RWPE1 (cell line): ENCODE measurements at regions not wholly inside any gene's neighbourhood (a gene's known extent, or its start where the extent isn't known, plus 50 kb on each side); places are given as distances from the start of the nearest gene placed in this dataset.

Source experiments
- CTCF ChIA-PET: fragments of 350-600 bp; sonication (Branson Sonifier 250); formaldehyde crosslinking; extraction: SDS; loops from one replicate; lab custom pipeline; 2021; lab: Yijun Ruan, JAX
- POLR2A ChIA-PET: fragments of 400-600 bp; formaldehyde crosslinking; extraction: SDS; loops from one replicate; lab custom pipeline; 2020; ENCODE audit warnings: antibody characterized with exemption; ENCODE audit not compliant: low non-redundant PET; lab: Yijun Ruan, JAX
- DNase-seq: peaks from one replicate; pipeline ENCODE4 v3.0.0; 2012; ENCODE audit warnings: low spot score
- H3K27ac ChIP-seq: fragments of 450-650 bp; 2 replicates; pipeline ENCODE4 v1.5.1; 2017
- CTCF ChIP-seq: fragments of 450-650 bp; conservative IDR thresholded peaks from 2 replicates; pipeline ENCODE4 v1.5.1; 2017; ENCODE audit warnings: low read depth, mild to moderate bottlenecking

GRCh38 chr2:19226386-19226785, 132.0 kb downstream of the OSR1 start:
- POLR2A ChIA-PET: no interaction called here
- no peak overlapping the region for H3K27ac ChIP-seq
- CTCF ChIA-PET: interaction anchor here (0.6 to 0.7 kb wide), 2 partner anchors 434 to 666 kb away, joined by 3 read pairs; partner anchors contain the start of gene RDH14
- DNase-seq: no peak
- TF ChIP-seq CTCF: no peak

- H3K27ac ChIP-seq: no peak overlapping the region
- no peak for TF ChIP-seq CTCF
- POLR2A ChIA-PET: no interaction called here
- no peak for DNase-seq
- CTCF ChIA-PET: interaction anchor here (0.7 kb wide), 1 partner anchor 435 kb away, joined by 3 read pairs; no protein-coding TSS in a partner anchor
Measured at GRCh38 chr2:19225931-19226330, 132.5 kb downstream of the OSR1 start.

GRCh38 chr2:19225126-19225525, 133.3 kb downstream of the OSR1 start:
- ChIA-PET POLR2A (no interaction called here), CTCF (interaction anchor here (1.2 kb wide), 1 partner anchor 11 kb away, joined by 3 read pairs; no protein-coding TSS in a partner anchor)
- TF ChIP-seq CTCF: no peak
- no peak overlapping the region for H3K27ac ChIP-seq
- no peak for DNase-seq

- CTCF ChIA-PET: interaction anchor here (0.5 to 1.2 kb wide), 3 partner anchors 12 to 20 kb away, joined by 3 read pairs; no protein-coding TSS in a partner anchor
- POLR2A ChIA-PET: no interaction called here
- TF ChIP-seq CTCF: no peak
- no peak overlapping the region for H3K27ac ChIP-seq
- DNase-seq: no peak
Measured at GRCh38 chr2:19224486-19224885, 133.9 kb downstream of the OSR1 start.

GRCh38 chr2:19224011-19224410, 134.4 kb downstream of the OSR1 start:
- no peak overlapping the region for H3K27ac ChIP-seq
- TF ChIP-seq CTCF: no peak
- no peak for DNase-seq
- ChIA-PET POLR2A (no interaction called here), CTCF (interaction anchor here (0.5 to 1.2 kb wide), 4 partner anchors 12 to 113 kb away, joined by 3 read pairs; no protein-coding TSS in a partner anchor)

GRCh38 chr2:19219060-19219459, 139.4 kb downstream of the OSR1 start:
- no peak overlapping the region for H3K27ac ChIP-seq
- no peak for DNase-seq
- CTCF ChIA-PET: no interaction called here
- no peak for TF ChIP-seq CTCF
- POLR2A ChIA-PET: no interaction called here
